Esophagus (tissue), 2 donors: ENCODE measurements at regions not wholly inside any gene's neighbourhood (a gene's known extent, or its start where the extent isn't known, plus 50 kb on each side); places are given as distances from the start of the nearest gene placed in this dataset.

ENCODE experiments used
- H3K27ac ChIP-seq, 2 donors: one replicate each; pipeline ENCODE4 v1.5.1; 2013; ENCODE audit warnings: low read depth in 2 of 2, mild to moderate bottlenecking in 2 of 2, inconsistent platforms in 1 of 2, low read length in 1 of 2, moderate library complexity in 1 of 2
- H3K27me3 ChIP-seq, 2 donors: one replicate each; pipeline ENCODE4 v1.6.1; 2013; ENCODE audit warnings: low read length in 2 of 2, control low read depth in 1 of 2, mild to moderate bottlenecking in 1 of 2; ENCODE audit not compliant: insufficient read depth in 2 of 2, control insufficient read depth in 1 of 2
- H3K36me3 ChIP-seq, 2 donors: one replicate each; pipeline ENCODE4 v1.6.1; 2013; ENCODE audit warnings: low read length in 1 of 2; ENCODE audit not compliant: control insufficient read depth in 2 of 2, insufficient read depth in 2 of 2
- H3K4me1 ChIP-seq, 2 donors: one replicate each; pipeline ENCODE4 v1.6.1; 2013; ENCODE audit warnings: low read length in 1 of 2; ENCODE audit not compliant: control insufficient read depth in 2 of 2, insufficient read depth in 2 of 2
- H3K4me3 ChIP-seq, 2 donors: one replicate each; pipeline ENCODE4 v1.5.1; 2013; ENCODE audit warnings: low read length in 2 of 2, mild to moderate bottlenecking in 2 of 2, low read depth in 1 of 2, moderate library complexity in 1 of 2
- H3K9me3 ChIP-seq, 2 donors: one replicate each; pipeline ENCODE4 v1.6.1; 2013; ENCODE audit warnings: mild to moderate bottlenecking in 2 of 2, low read depth in 1 of 2, low read length in 1 of 2, moderate library complexity in 1 of 2; ENCODE audit not compliant: control insufficient read depth in 2 of 2, insufficient read depth in 1 of 2
- WGBS, 2 donors: extraction: QIAGEN DNeasy Blood & Tissue Kit; methylation state at CpG; one replicate each; pipeline ENCODE4 v1.1.7; 2013; 5-methylcytosine and 5-hydroxymethylcytosine counted together
- donor health status: healthy with polysubstance abuse.
- donor health status: Bipolar disorder and iron deficiency.

GRCh38 chr17:6936370-6937028 lies 59.4 kb upstream of the ALOX12 start:
- H3K4me3 ChIP-seq, result peak overlapping the region; percentile 29 to 47
- 64 to 65% methylated on average over 8 of the region's 8 CpGs for WGBS, 2 donors
- H3K9me3 ChIP-seq, result no peaks in the 10 kb centered on the region
- H3K27ac ChIP-seq, result peak overlapping the region; percentile 13 to 59
- H3K27me3 ChIP-seq, result no peaks in the 10 kb centered on the region
- no peaks in the 10 kb centered on the region for H3K4me1 ChIP-seq
- no peaks in the 10 kb centered on the region for H3K36me3 ChIP-seq

DNA sequence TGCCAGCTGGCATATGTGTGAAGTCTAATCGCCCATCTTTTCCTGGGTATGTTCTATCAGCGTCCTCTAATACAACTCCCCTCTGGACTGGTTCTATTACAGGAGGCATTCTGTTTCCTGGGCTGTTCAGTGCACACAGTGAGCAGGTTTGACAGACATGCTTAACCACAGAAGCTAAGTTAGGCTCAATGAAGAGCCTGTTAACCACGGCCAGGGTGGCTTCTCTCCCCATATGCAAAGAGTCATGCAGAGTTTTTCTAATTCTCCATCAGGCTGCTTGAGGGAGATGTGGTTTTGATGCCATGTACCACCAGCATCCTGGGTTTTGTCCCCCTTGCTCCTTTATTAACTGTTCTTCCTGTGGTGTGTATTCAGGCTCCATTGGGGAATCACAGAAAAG lies 57.2 kb upstream of the ALOX12 start:
- H3K9me3 ChIP-seq, result no peaks in the 10 kb centered on the region
- H3K27me3 ChIP-seq, result no peaks in the 10 kb centered on the region
- H3K4me3 ChIP-seq, result no peak overlapping the region
- no peaks in the 10 kb centered on the region for H3K36me3 ChIP-seq
- 71 to 77% methylated on average over 3 of the region's 3 CpGs for WGBS, 2 donors
- H3K4me1 ChIP-seq, result no peaks in the 10 kb centered on the region
- H3K27ac ChIP-seq, result no peak overlapping the region

DNA sequence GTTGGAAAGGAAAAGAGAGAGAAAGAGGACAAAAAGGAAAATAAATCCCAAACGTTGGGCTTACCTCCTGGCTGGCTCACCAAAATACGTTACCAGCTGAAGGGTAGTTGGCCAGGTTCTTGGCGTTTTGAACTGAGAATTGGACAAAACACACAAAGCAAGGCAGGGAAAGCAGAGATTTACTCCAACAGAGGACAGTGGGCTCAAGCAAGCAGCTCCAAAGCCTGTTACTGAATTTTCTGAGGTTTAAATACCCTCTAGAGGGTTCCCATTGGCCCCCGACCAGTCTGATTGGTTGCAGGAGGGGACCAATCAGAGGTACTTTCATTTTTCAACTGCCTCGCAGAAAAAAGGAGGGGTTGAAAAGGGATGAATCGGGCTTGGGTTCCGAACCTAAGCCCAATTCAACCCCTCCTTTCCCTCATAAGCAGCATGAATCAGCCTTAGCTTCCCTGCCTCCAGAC lies 55.6 kb upstream of the ALOX12 start:
- WGBS, 2 donors, result 71 to 72% methylated on average over 7 of the region's 7 CpGs
- Histone ChIP-seq H3K36me3 (no peaks in the 10 kb centered on the region), H3K4me3 (no peak overlapping the region), H3K4me1 (no peaks in the 10 kb centered on the region), H3K27ac (no peak overlapping the region), H3K9me3 (no peaks in the 10 kb centered on the region), H3K27me3 (no peaks in the 10 kb centered on the region)

- Histone ChIP-seq H3K4me1 (no peaks in the 10 kb centered on the region), H3K27me3 (no peaks in the 10 kb centered on the region), H3K27ac (no peak overlapping the region), H3K9me3 (no peaks in the 10 kb centered on the region), H3K4me3 (no peak overlapping the region), H3K36me3 (no peaks in the 10 kb centered on the region)
- 87 to 90% methylated on average over 5 of the region's 5 CpGs for WGBS, 2 donors
These were observed 53.9 kb upstream of the ALOX12 start for GRCh38 chr17:6941989-6942388.

- no peak overlapping the region for H3K4me3 ChIP-seq
- no peak overlapping the region for H3K27ac ChIP-seq
- H3K4me1 ChIP-seq, result no peaks in the 10 kb centered on the region
- 73% methylated on average over 4 of the region's 4 CpGs for WGBS, 2 donors
- H3K36me3 ChIP-seq, result no peaks in the 10 kb centered on the region
- H3K27me3 ChIP-seq, result no peaks in the 10 kb centered on the region
- no peaks in the 10 kb centered on the region for H3K9me3 ChIP-seq
These were observed 52.4 kb upstream of the ALOX12 start for GRCh38 chr17:6943406-6943805.
